ENCODE measurements at regions not wholly inside any gene's neighbourhood (a gene's known extent, or its start where the extent isn't known, plus 50 kb on each side); places are given as distances from the start of the nearest gene placed in this dataset.

DNA sequence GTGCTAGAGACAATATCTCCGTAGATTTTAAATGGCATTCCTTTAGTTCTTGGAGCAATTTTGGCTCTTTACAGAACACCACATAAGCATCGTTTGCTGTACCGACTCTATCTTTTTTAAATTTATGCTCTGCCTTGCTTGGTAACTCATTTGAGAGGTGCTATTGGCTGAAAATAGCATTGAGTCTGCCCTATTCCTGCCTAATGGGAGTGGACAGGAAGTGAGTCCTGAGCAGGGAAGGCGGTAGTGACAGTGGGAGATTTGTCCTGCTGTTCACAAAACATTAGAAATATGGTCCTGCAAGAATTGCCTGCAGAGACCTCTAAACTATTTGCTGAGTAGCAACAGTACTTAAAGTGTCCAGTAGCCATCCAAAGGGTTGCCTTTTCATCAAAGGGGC is 115.2 kb upstream of the IFNE start:
- TF ChIP-seq, protein P1, sequence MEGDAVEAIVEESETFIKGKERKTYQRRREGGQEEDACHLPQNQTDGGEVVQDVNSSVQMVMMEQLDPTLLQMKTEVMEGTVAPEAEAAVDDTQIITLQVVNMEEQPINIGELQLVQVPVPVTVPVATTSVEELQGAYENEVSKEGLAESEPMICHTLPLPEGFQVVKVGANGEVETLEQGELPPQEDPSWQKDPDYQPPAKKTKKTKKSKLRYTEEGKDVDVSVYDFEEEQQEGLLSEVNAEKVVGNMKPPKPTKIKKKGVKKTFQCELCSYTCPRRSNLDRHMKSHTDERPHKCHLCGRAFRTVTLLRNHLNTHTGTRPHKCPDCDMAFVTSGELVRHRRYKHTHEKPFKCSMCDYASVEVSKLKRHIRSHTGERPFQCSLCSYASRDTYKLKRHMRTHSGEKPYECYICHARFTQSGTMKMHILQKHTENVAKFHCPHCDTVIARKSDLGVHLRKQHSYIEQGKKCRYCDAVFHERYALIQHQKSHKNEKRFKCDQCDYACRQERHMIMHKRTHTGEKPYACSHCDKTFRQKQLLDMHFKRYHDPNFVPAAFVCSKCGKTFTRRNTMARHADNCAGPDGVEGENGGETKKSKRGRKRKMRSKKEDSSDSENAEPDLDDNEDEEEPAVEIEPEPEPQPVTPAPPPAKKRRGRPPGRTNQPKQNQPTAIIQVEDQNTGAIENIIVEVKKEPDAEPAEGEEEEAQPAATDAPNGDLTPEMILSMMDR (conservative IDR thresholded peaks at IDR 0.05): no peak
- TF ChIP-seq ZFX (IDR thresholded peaks at IDR 0.05): no peak
